ENCODE measurements at regions not wholly inside any gene's neighbourhood (a gene's known extent, or its start where the extent isn't known, plus 50 kb on each side); places are given as distances from the start of the nearest gene placed in this dataset.
A peak's percentile ranks its signal among the peaks of the same experiment; 100 is the strongest.

DNA sequence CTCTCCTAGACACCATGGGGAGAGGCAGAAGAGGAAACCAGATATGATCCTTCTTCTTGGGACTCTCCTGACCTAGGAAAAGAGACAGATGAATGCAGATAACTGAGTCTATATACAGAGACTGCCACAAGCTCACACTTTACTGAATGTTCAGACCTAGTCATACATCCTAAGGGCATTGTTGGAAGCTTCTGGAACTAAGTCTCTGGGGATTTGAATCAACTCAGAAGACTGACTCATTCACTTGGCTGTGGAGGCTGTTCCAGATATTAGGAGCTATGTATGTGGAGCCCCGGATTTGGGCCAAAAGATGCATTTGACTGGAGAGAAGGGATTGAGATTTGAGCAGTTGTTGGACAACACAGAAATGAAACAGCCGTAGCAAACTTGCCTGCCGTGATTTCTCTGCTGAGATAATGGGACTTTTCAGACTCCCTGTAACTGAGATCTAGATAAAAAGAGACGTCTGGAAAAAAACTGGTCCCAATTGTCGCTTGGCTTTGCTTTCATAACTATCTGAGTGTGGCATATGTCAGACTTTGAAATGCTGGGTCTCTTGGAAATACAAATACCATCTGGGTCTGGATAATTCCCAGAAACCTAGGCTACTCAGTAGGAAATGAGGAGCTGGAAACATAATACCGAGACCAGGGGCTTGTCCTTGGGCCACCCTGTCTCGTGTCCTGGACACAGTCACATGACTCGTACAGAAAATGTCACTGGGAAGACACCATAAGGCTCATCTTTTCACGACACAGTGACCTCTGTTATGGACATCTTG lies 396.8 kb downstream of the NUAK1 start:
- Histone ChIP-seq H2AFZ (ENCODE audit: low read length) (no peak overlapping the region), H3K27me3 (ENCODE audit: control insufficient read depth, insufficient read depth, low read length) (no peaks in the 10 kb centered on the region), H3K9me3 (ENCODE audit: control insufficient read depth, insufficient read depth, low read depth, low read length) (no peaks in the 10 kb centered on the region), H4K20me1 (ENCODE audit: control insufficient read depth, extremely low read depth, insufficient read depth, low read length) (no peaks in the 10 kb centered on the region), H3K36me3 (ENCODE audit: control insufficient read depth, insufficient read depth, low read length) (no peaks in the 10 kb centered on the region), H3K79me2 (ENCODE audit: control insufficient read depth, insufficient read depth, low read length) (no peaks in the 10 kb centered on the region), H3K4me3 (replicated peaks in 1 of 4; ENCODE audit: control extremely low read depth in 1 of 4, insufficient read depth in 1 of 4, low read depth in 3 of 4, low read length in 4 of 4) (no peak overlapping the region), H3K4me1 (ENCODE audit: control insufficient read depth, extremely low read depth, insufficient read depth, low read length) (no peaks in the 10 kb centered on the region), H3K4me2 (ENCODE audit: extremely low read depth, insufficient read depth, low read length) (no peak overlapping the region), H3K9ac (ENCODE audit: insufficient read depth, low read length) (no peak overlapping the region), H3K27ac (ENCODE audit: insufficient read depth, low read length) (no peak overlapping the region)
- no peak for TF ChIP-seq EZH2 (IDR thresholded peaks at IDR 0.05; ENCODE audit: low read length, missing control alignments)
- TF ChIP-seq, protein P1, sequence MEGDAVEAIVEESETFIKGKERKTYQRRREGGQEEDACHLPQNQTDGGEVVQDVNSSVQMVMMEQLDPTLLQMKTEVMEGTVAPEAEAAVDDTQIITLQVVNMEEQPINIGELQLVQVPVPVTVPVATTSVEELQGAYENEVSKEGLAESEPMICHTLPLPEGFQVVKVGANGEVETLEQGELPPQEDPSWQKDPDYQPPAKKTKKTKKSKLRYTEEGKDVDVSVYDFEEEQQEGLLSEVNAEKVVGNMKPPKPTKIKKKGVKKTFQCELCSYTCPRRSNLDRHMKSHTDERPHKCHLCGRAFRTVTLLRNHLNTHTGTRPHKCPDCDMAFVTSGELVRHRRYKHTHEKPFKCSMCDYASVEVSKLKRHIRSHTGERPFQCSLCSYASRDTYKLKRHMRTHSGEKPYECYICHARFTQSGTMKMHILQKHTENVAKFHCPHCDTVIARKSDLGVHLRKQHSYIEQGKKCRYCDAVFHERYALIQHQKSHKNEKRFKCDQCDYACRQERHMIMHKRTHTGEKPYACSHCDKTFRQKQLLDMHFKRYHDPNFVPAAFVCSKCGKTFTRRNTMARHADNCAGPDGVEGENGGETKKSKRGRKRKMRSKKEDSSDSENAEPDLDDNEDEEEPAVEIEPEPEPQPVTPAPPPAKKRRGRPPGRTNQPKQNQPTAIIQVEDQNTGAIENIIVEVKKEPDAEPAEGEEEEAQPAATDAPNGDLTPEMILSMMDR (conservative IDR thresholded peaks at IDR 0.05 in 1 of 2, IDR thresholded peaks at IDR 0.05 in 1 of 2; ENCODE audit: low read depth in 1 of 2, low read length in 2 of 2), result no peak
- peak; percentile 86 to 93 for DNase-seq (ENCODE audit: low read depth in 2 of 2)

GRCh38 chr12:105742567-105742874 lies 396.2 kb downstream of the NUAK1 start:
- H3K79me2 ChIP-seq (ENCODE audit: control insufficient read depth, insufficient read depth, low read length), result no peaks in the 10 kb centered on the region
- no peaks in the 10 kb centered on the region for H4K20me1 ChIP-seq (ENCODE audit: control insufficient read depth, extremely low read depth, insufficient read depth, low read length)
- no peaks in the 10 kb centered on the region for H3K9me3 ChIP-seq (ENCODE audit: control insufficient read depth, insufficient read depth, low read depth, low read length)
- H3K4me2 ChIP-seq (ENCODE audit: extremely low read depth, insufficient read depth, low read length), result no peak overlapping the region
- no peak overlapping the region for H2AFZ ChIP-seq (ENCODE audit: low read length)
- H3K36me3 ChIP-seq (ENCODE audit: control insufficient read depth, insufficient read depth, low read length), result no peaks in the 10 kb centered on the region
- no peaks in the 10 kb centered on the region for H3K4me1 ChIP-seq (ENCODE audit: control insufficient read depth, extremely low read depth, insufficient read depth, low read length)
- no peaks in the 10 kb centered on the region for H3K27me3 ChIP-seq (ENCODE audit: control insufficient read depth, insufficient read depth, low read length)
- H3K27ac ChIP-seq (ENCODE audit: insufficient read depth, low read length), result no peak overlapping the region
- DNase-seq (ENCODE audit: low read depth in 2 of 2), result no peak
- no peak overlapping the region for H3K4me3 ChIP-seq (replicated peaks in 1 of 4; ENCODE audit: control extremely low read depth in 1 of 4, insufficient read depth in 1 of 4, low read depth in 3 of 4, low read length in 4 of 4)
- TF ChIP-seq, protein P1 (conservative IDR thresholded peaks at IDR 0.05 in 1 of 2, IDR thresholded peaks at IDR 0.05 in 1 of 2; ENCODE audit: low read depth in 1 of 2, low read length in 2 of 2), result no peak
- TF ChIP-seq EZH2 (IDR thresholded peaks at IDR 0.05; ENCODE audit: low read length, missing control alignments), result no peak
- H3K9ac ChIP-seq (ENCODE audit: insufficient read depth, low read length), result no peak overlapping the region

GRCh38 chr12:105744371-105745058 lies 394.2 kb downstream of the NUAK1 start:
- H3K27ac ChIP-seq (ENCODE audit: insufficient read depth, low read length), result no peak overlapping the region
- DNase-seq (ENCODE audit: low read depth in 2 of 2), result no peak
- H3K9ac ChIP-seq (ENCODE audit: insufficient read depth, low read length), result no peak overlapping the region
- no peaks in the 10 kb centered on the region for H3K79me2 ChIP-seq (ENCODE audit: control insufficient read depth, insufficient read depth, low read length)
- no peak overlapping the region for H3K4me2 ChIP-seq (ENCODE audit: extremely low read depth, insufficient read depth, low read length)
- no peak overlapping the region for H2AFZ ChIP-seq (ENCODE audit: low read length)
- no peaks in the 10 kb centered on the region for H3K36me3 ChIP-seq (ENCODE audit: control insufficient read depth, insufficient read depth, low read length)
- H3K4me3 ChIP-seq (replicated peaks in 1 of 4; ENCODE audit: control extremely low read depth in 1 of 4, insufficient read depth in 1 of 4, low read depth in 3 of 4, low read length in 4 of 4), result no peak overlapping the region
- no peaks in the 10 kb centered on the region for H3K9me3 ChIP-seq (ENCODE audit: control insufficient read depth, insufficient read depth, low read depth, low read length)
- no peaks in the 10 kb centered on the region for H3K27me3 ChIP-seq (ENCODE audit: control insufficient read depth, insufficient read depth, low read length)
- TF ChIP-seq EZH2 (IDR thresholded peaks at IDR 0.05; ENCODE audit: low read length, missing control alignments), result no peak
- TF ChIP-seq, protein P1 (conservative IDR thresholded peaks at IDR 0.05 in 1 of 2, IDR thresholded peaks at IDR 0.05 in 1 of 2; ENCODE audit: low read depth in 1 of 2, low read length in 2 of 2), result no peak
- H4K20me1 ChIP-seq (ENCODE audit: control insufficient read depth, extremely low read depth, insufficient read depth, low read length), result no peaks in the 10 kb centered on the region
- H3K4me1 ChIP-seq (ENCODE audit: control insufficient read depth, extremely low read depth, insufficient read depth, low read length), result no peaks in the 10 kb centered on the region

Measured in fibroblast of lung (primary cell).